ENCODE measurements at regions not wholly inside any gene's neighbourhood (a gene's known extent, or its start where the extent isn't known, plus 50 kb on each side); places are given as distances from the start of the nearest gene placed in this dataset.

- TF ChIP-seq EP300 (IDR thresholded peaks at IDR 0.05) (no peak), POLR2A (IDR thresholded peaks at IDR 0.05) (no peak), POLR2AphosphoS5 (IDR thresholded peaks at IDR 0.05) (no peak)
- TF ChIP-seq, protein P1, sequence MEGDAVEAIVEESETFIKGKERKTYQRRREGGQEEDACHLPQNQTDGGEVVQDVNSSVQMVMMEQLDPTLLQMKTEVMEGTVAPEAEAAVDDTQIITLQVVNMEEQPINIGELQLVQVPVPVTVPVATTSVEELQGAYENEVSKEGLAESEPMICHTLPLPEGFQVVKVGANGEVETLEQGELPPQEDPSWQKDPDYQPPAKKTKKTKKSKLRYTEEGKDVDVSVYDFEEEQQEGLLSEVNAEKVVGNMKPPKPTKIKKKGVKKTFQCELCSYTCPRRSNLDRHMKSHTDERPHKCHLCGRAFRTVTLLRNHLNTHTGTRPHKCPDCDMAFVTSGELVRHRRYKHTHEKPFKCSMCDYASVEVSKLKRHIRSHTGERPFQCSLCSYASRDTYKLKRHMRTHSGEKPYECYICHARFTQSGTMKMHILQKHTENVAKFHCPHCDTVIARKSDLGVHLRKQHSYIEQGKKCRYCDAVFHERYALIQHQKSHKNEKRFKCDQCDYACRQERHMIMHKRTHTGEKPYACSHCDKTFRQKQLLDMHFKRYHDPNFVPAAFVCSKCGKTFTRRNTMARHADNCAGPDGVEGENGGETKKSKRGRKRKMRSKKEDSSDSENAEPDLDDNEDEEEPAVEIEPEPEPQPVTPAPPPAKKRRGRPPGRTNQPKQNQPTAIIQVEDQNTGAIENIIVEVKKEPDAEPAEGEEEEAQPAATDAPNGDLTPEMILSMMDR (IDR thresholded peaks at IDR 0.05): no peak
- WGBS, 2 donors (ENCODE audit: low coverage in 1 of 2): 26 to 67% methylated on average over 1 to 2 of the region's 2 CpGs
- Histone ChIP-seq H3K36me3 (no peaks in the 10 kb centered on the region), H3K9me3 (no peaks in the 10 kb centered on the region), H3K4me3 (no peak overlapping the region), H3K27me3 (no peaks in the 10 kb centered on the region), H3K27ac (no peak overlapping the region), H3K4me1 (no peaks in the 10 kb centered on the region)
- ATAC-seq: no peak
These were observed 165.0 kb upstream of the GLRA1 start for GRCh38 chr5:152089644-152090043.

DNA sequence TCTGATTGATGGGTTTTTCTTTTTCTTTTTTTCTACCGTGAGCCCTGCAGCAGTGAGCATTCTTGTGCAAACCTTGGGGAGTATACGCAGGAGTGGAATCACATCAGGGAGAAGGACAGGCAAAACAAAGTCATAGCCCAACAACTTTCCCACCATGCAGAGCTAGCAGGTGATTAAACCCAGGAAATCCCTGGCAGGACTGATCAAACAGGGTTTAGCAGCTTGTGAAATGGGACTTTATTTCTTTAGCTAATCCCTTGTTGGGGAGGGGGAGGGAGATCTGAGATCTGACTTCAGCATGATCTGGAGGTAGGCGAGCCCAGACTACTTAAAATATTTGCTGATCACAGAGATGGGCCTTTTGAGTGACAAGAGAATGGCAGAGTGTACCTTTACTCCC, 162.0 kb upstream of the GLRA1 start:
- no peaks in the 10 kb centered on the region for H3K27me3 ChIP-seq
- no peaks in the 10 kb centered on the region for H3K4me1 ChIP-seq
- no peaks in the 10 kb centered on the region for H3K36me3 ChIP-seq
- no peak for ATAC-seq
- WGBS, 2 donors (ENCODE audit: low coverage in 1 of 2): 33 to 38% methylated on average over 2 to 3 of the region's 3 CpGs
- no peak for TF ChIP-seq EP300 (IDR thresholded peaks at IDR 0.05)
- TF ChIP-seq POLR2AphosphoS5 (IDR thresholded peaks at IDR 0.05): no peak
- TF ChIP-seq, protein P1 (IDR thresholded peaks at IDR 0.05): no peak
- no peak for TF ChIP-seq POLR2A (IDR thresholded peaks at IDR 0.05)
- H3K27ac ChIP-seq: no peak overlapping the region
- no peak overlapping the region for H3K4me3 ChIP-seq
- H3K9me3 ChIP-seq: no peaks in the 10 kb centered on the region

DNA sequence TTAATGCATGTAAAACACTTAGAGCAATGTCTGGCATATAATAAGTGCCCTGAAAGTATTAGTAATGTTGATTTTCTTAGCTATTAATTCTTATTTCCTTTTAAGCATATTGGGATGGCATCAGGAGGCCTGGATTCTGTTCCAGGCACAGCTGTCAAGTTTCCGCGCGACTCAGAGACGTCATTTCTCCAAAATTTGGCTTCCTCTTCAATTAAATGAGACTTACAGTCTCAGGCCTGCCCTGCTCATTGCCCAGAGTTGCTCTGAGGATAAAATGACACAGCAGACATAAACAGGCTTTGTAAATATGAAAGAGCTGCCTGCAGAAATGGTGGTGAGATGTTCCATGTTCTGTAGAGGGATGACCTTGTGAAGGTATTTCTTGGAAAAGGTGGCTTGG, 159.8 kb upstream of the GLRA1 start:
- no peaks in the 10 kb centered on the region for H3K36me3 ChIP-seq
- no peak for ATAC-seq
- TF ChIP-seq POLR2A (IDR thresholded peaks at IDR 0.05): no peak
- TF ChIP-seq POLR2AphosphoS5 (IDR thresholded peaks at IDR 0.05): no peak
- TF ChIP-seq, protein P1 (IDR thresholded peaks at IDR 0.05): no peak
- no peak for TF ChIP-seq EP300 (IDR thresholded peaks at IDR 0.05)
- H3K9me3 ChIP-seq: no peaks in the 10 kb centered on the region
- no peaks in the 10 kb centered on the region for H3K27me3 ChIP-seq
- no peak overlapping the region for H3K27ac ChIP-seq
- no peak overlapping the region for H3K4me3 ChIP-seq
- 15 to 68% methylated on average over 4 of the region's 4 CpGs for WGBS, 2 donors (ENCODE audit: low coverage in 1 of 2)
- H3K4me1 ChIP-seq: no peaks in the 10 kb centered on the region

- no peak for ATAC-seq
- no peaks in the 10 kb centered on the region for H3K27me3 ChIP-seq
- H3K4me1 ChIP-seq: no peaks in the 10 kb centered on the region
- H3K36me3 ChIP-seq: no peaks in the 10 kb centered on the region
- TF ChIP-seq POLR2A (IDR thresholded peaks at IDR 0.05) (no peak), EP300 (IDR thresholded peaks at IDR 0.05) (no peak), POLR2AphosphoS5 (IDR thresholded peaks at IDR 0.05) (no peak)
- TF ChIP-seq, protein P1 (IDR thresholded peaks at IDR 0.05): no peak
- H3K9me3 ChIP-seq: no peaks in the 10 kb centered on the region
- WGBS, 2 donors (ENCODE audit: low coverage in 1 of 2): 28 to 49% methylated on average over 3 to 4 of the region's 4 CpGs
- no peak overlapping the region for H3K27ac ChIP-seq
- H3K4me3 ChIP-seq: no peak overlapping the region
These were observed 158.6 kb upstream of the GLRA1 start for GRCh38 chr5:152083231-152083630.

DNA sequence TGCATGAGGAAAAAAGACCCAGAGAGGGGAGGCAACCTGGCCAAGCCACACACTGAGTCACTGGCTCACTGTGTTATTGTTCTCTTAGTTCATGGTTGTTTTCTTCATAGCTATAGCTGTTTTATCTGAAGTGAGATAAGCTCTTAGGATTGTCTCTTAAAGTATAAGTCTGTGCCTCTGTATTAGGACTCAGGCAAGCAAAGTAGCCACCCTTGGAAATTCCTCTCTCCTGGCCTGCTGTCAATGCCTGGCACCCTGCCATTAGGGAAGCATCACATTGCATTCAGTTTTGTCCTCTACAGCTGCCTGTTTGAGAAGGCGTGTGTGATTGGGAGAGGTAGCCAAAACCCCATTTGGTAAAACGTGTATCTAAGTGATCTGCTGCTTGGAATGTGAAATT, 147.4 kb upstream of the GLRA1 start:
- TF ChIP-seq, protein P1 (IDR thresholded peaks at IDR 0.05): no peak
- TF ChIP-seq POLR2AphosphoS5 (IDR thresholded peaks at IDR 0.05): no peak
- Histone ChIP-seq H3K27me3 (no peaks in the 10 kb centered on the region), H3K36me3 (no peaks in the 10 kb centered on the region), H3K27ac (no peak overlapping the region), H3K4me1 (no peaks in the 10 kb centered on the region), H3K4me3 (no peak overlapping the region), H3K9me3 (no peaks in the 10 kb centered on the region)
- ATAC-seq: no peak
- 0% methylated on average over 1 of the region's 2 CpGs; no CpG with 5 or more reads in 1 of the 2 donors for WGBS, 2 donors (ENCODE audit: low coverage in 1 of 2)

All from gastroesophageal sphincter (tissue), 4 donors.